Hepatocyte (in vitro differentiated cells): ENCODE measurements at regions not wholly inside any gene's neighbourhood (a gene's known extent, or its start where the extent isn't known, plus 50 kb on each side); places are given as distances from the start of the nearest gene placed in this dataset.

Source experiments
- DNase-seq: peaks from one replicate; pipeline ENCODE4 v3.0.0-alpha.2; 2016; ENCODE audit warnings: low spot score
- H2AFZ ChIP-seq: fragments of 200-600 bp; sonication (generic); 2 replicates; pipeline ENCODE4 v1.6.0; 2016; ENCODE audit warnings: antibody characterized with exemption, mild to moderate bottlenecking
- H3K27ac ChIP-seq: fragments of 200-600 bp; sonication (generic); 2 replicates; pipeline ENCODE4 v1.5.1; 2016; ENCODE audit warnings: mild to moderate bottlenecking
- H3K27me3 ChIP-seq: fragments of 200-600 bp; sonication (generic); 2 replicates; pipeline ENCODE4 v1.6.1; 2016
- H3K36me3 ChIP-seq: fragments of 200-600 bp; sonication (generic); replicated peaks from 2 replicates; pipeline ENCODE4 v1.5.1; 2016; ENCODE audit warnings: low read depth; ENCODE audit not compliant: insufficient read depth
- H3K4me1 ChIP-seq: fragments of 200-600 bp; sonication (generic); 2 replicates; pipeline ENCODE4 v1.5.1; 2016; ENCODE audit warnings: mild to moderate bottlenecking, moderate library complexity; ENCODE audit not compliant: insufficient read depth
- H3K4me2 ChIP-seq: fragments of 200-600 bp; sonication (generic); 2 replicates; pipeline ENCODE4 v1.6.0; 2016
- H3K4me3 ChIP-seq: fragments of 200-600 bp; sonication (generic); 2 replicates; pipeline ENCODE4 v1.5.1; 2016; ENCODE audit warnings: mild to moderate bottlenecking
- H3K79me2 ChIP-seq: fragments of 200-600 bp; sonication (generic); 2 replicates; pipeline ENCODE4 v1.6.0; 2017; ENCODE audit warnings: mild to moderate bottlenecking
- H3K9me2 ChIP-seq: fragments of 200-600 bp; sonication (generic); replicated peaks from 2 replicates; pipeline ENCODE4 v1.6.0; 2017; ENCODE audit warnings: mild to moderate bottlenecking; ENCODE audit not compliant: insufficient read depth
- H3K9me3 ChIP-seq: fragments of 200-600 bp; sonication (generic); 2 replicates; pipeline ENCODE4 v1.5.1; 2016; ENCODE audit warnings: low read depth, mild to moderate bottlenecking
- H4K20me1 ChIP-seq: fragments of 200-600 bp; sonication (generic); 2 replicates; pipeline ENCODE4 v1.6.0; 2016; ENCODE audit warnings: mild to moderate bottlenecking; ENCODE audit not compliant: insufficient read depth, poor library complexity, severe bottlenecking
- EZH2 ChIP-seq: fragments of 200-600 bp; sonication (generic); IDR thresholded peaks from 2 replicates; pipeline ENCODE4 v1.6.1; 2016; ENCODE audit warnings: antibody characterized with exemption, mild to moderate bottlenecking, borderline replicate concordance
- EZH2phosphoT487 ChIP-seq: fragments of 200-600 bp; sonication (generic); IDR thresholded peaks from one replicate; pipeline ENCODE4 v1.6.1; 2018; ENCODE audit warnings: antibody characterized with exemption, mild to moderate bottlenecking, low read depth, moderate library complexity; ENCODE audit not compliant: unreplicated experiment, severe bottlenecking
- WGBS: methylation state at CpG from one replicate; pipeline ENCODE4 v1.1.6; 2016; ENCODE audit warnings: low lambda C conversion rate; ENCODE audit errors: missing lambda C conversion rate; 5-methylcytosine and 5-hydroxymethylcytosine counted together
- TF ChIP-seq, protein P1 (sequence below): fragments of 200-600 bp; sonication (generic); IDR thresholded peaks from 2 replicates; pipeline ENCODE4 v1.5.1; 2016; ENCODE audit warnings: antibody characterized with exemption, mild to moderate bottlenecking; ENCODE audit not compliant: poor library complexity

DNA sequence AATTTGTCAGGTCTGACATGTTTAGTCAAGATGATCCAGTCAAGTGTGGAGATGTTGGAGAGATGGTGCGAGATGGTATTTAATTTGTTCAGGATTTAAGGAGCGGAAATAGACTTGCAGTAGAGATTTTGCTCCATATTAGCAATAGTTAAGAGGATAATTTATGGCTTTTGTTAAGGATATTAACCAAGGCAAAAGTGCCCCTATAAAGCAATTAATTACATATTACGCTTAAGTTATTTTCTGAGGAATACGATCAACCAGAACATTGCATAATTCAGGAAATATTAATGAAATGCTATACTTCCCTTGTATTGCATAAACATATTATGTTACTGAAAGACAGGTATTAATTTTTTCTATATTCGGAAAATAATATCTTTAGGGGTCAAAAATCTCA is 83.9 kb downstream of the ZIC1 start:
- WGBS: 93% methylated on average over 5 of the region's 5 CpGs
- H2AFZ ChIP-seq: no peak overlapping the region
- H3K9me2 ChIP-seq: no peaks in the 10 kb centered on the region
- TF ChIP-seq, protein P1, sequence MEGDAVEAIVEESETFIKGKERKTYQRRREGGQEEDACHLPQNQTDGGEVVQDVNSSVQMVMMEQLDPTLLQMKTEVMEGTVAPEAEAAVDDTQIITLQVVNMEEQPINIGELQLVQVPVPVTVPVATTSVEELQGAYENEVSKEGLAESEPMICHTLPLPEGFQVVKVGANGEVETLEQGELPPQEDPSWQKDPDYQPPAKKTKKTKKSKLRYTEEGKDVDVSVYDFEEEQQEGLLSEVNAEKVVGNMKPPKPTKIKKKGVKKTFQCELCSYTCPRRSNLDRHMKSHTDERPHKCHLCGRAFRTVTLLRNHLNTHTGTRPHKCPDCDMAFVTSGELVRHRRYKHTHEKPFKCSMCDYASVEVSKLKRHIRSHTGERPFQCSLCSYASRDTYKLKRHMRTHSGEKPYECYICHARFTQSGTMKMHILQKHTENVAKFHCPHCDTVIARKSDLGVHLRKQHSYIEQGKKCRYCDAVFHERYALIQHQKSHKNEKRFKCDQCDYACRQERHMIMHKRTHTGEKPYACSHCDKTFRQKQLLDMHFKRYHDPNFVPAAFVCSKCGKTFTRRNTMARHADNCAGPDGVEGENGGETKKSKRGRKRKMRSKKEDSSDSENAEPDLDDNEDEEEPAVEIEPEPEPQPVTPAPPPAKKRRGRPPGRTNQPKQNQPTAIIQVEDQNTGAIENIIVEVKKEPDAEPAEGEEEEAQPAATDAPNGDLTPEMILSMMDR: no peak
- TF ChIP-seq EZH2 (no peak), EZH2phosphoT487 (no peak)
- no peak overlapping the region for H3K4me2 ChIP-seq
- no peaks in the 10 kb centered on the region for H3K4me1 ChIP-seq
- no peak overlapping the region for H3K27ac ChIP-seq
- H3K9me3 ChIP-seq: no peaks in the 10 kb centered on the region
- no peak overlapping the region for H3K4me3 ChIP-seq
- no peaks in the 10 kb centered on the region for H3K27me3 ChIP-seq
- no peaks in the 10 kb centered on the region for H3K79me2 ChIP-seq
- no peaks in the 10 kb centered on the region for H4K20me1 ChIP-seq
- no peaks in the 10 kb centered on the region for H3K36me3 ChIP-seq
- no peak for DNase-seq

DNA sequence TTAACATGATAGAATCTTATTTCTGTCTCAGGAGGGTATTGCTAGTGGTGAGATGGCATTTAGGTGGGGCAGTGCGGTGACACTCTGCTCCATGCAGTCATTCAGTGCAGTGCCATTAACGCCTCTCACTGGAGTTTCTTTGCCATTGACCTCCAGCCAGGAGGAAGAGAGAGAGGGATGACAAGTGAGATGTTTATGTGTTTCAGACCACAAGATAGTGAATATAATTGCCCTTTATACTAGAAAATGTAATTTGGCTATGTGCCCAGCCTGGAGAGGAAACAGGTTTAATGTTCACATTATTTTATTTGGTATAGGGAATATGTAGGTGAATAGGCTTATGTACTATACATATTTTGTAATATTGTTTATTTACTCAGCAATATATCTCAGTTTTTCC is 84.5 kb downstream of the ZIC1 start:
- Histone ChIP-seq H2AFZ (no peak overlapping the region), H3K4me2 (no peak overlapping the region), H3K9me3 (no peaks in the 10 kb centered on the region), H3K27ac (no peak overlapping the region), H3K27me3 (no peaks in the 10 kb centered on the region), H3K9me2 (no peaks in the 10 kb centered on the region), H3K4me1 (no peaks in the 10 kb centered on the region), H4K20me1 (no peaks in the 10 kb centered on the region), H3K79me2 (no peaks in the 10 kb centered on the region), H3K36me3 (no peaks in the 10 kb centered on the region), H3K4me3 (no peak overlapping the region)
- TF ChIP-seq, protein P1: no peak
- TF ChIP-seq EZH2phosphoT487 (no peak), EZH2 (no peak)
- DNase-seq: no peak
- 98% methylated on average over 2 of the region's 2 CpGs for WGBS

DNA sequence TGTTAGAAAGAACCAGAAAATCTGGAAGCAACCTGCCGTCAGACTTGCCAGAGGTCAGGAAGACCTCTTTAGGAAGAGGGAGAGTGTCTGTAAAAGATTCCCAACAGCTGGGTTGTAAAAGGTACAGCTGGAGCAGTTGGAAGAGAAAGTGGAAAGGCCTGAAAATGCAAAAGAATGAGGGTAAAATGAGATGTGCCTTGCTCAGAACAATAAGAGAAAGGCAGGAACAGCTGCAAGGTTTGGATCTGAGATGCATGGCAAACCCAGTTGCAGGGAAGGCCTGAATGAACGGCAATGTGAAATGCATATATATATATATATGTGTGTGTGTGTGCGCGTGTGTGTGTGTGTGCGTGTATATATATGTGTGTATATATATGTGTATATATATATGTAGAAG is 88.1 kb downstream of the ZIC1 start:
- H2AFZ ChIP-seq: no peak overlapping the region
- H3K4me2 ChIP-seq: no peak overlapping the region
- H3K4me3 ChIP-seq: no peak overlapping the region
- no peaks in the 10 kb centered on the region for H3K9me3 ChIP-seq
- TF ChIP-seq, protein P1: no peak
- H3K79me2 ChIP-seq: no peaks in the 10 kb centered on the region
- DNase-seq: no peak
- H3K27me3 ChIP-seq: no peaks in the 10 kb centered on the region
- H3K27ac ChIP-seq: no peak overlapping the region
- 88% methylated on average over 5 of the region's 5 CpGs for WGBS
- H4K20me1 ChIP-seq: no peaks in the 10 kb centered on the region
- no peaks in the 10 kb centered on the region for H3K4me1 ChIP-seq
- no peaks in the 10 kb centered on the region for H3K36me3 ChIP-seq
- no peaks in the 10 kb centered on the region for H3K9me2 ChIP-seq

DNA sequence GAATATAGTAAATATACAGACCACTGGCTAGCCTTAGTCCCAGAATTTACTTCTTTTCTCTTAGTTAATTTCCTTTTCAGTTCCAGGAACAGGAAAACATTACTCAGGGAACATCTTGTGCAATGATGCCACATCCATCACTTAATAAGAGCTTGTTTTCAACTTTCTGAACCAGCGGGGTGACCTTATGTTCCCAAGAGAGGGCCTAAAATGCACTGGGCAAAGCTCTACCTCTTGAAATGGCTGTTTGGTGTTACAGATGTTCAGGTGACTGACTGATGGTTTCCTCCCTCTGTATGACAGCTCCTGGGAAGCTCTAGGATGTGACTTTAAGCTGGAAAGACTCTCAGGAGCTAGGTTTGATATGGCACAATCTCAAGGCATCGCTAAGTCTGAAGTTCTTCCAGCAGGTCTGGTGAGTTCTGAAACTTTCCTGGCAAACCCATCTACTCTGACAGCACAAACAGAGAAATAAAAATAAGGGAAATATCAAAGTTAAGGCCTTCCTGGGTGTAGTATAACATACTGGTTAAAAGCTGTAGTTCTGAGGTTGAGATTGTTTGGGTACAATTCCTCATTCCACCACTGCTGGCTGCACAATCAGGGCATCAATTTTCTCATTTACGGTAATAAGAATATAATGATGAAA is 98.6 kb downstream of the ZIC1 start:
- Histone ChIP-seq H4K20me1 (no peaks in the 10 kb centered on the region), H3K9me2 (no peaks in the 10 kb centered on the region), H3K79me2 (no peaks in the 10 kb centered on the region), H3K4me2 (no peak overlapping the region), H3K4me3 (no peak overlapping the region), H3K9me3 (no peaks in the 10 kb centered on the region), H3K36me3 (no peaks in the 10 kb centered on the region), H3K27ac (no peak overlapping the region), H2AFZ (no peak overlapping the region), H3K27me3 (no peaks in the 10 kb centered on the region), H3K4me1 (no peaks in the 10 kb centered on the region)
- DNase-seq: no peak
- TF ChIP-seq, protein P1: no peak
- TF ChIP-seq EZH2phosphoT487 (no peak), EZH2 (no peak)
- WGBS: 95% methylated on average over 3 of the region's 3 CpGs
